HCT116 (cell line): ENCODE measurements at regions not wholly inside any gene's neighbourhood (a gene's known extent, or its start where the extent isn't known, plus 50 kb on each side); places are given as distances from the start of the nearest gene placed in this dataset.

ENCODE experiments used
- ATAC-seq: fragments of 200-7000 bp; cut with Tn5 transposase; 2 replicates; pipeline ENCODE4 v1.9.1; 2020; ENCODE audit warnings: mild to moderate bottlenecking, moderate library complexity
- BruUV-seq: library from RNA; stranded (reverse); fragments of 400-500 nt; replicated peaks from 2 replicates; lab custom pipeline; 2021; lab: Mats Ljungman, UMichigan
- CTCF ChIA-PET: fragments of 300-600 bp; sonication (Branson Sonifier 250); formaldehyde crosslinking; loops from one replicate; lab custom pipeline; 2021; ENCODE audit warnings: antibody characterized with exemption; lab: Charles Lee
- POLR2A ChIA-PET: fragments of 300-600, 350-600 bp; sonication (Branson Sonifier 250); formaldehyde crosslinking; loops from one replicate; lab custom pipeline; 2021; ENCODE audit warnings: antibody characterized with exemption; lab: Charles Lee
- RAD21 ChIA-PET, 2 experiments: fragments of 300-600 bp; sonication (Branson Sonifier 250); formaldehyde crosslinking; loops; one replicate each; lab custom pipeline; 2023; ENCODE audit warnings: low total read pairs in 2 of 2; ENCODE audit not compliant: uncharacterized antibody in 2 of 2, unreplicated experiment in 2 of 2, low non-redundant PET in 1 of 2; lab: Charles Lee
- DNase-seq: peaks from one replicate; pipeline ENCODE4 v3.0.0-alpha.2; 2010; ENCODE audit warnings: low read depth, low spot score
- H2AFZ ChIP-seq: fragments of 200-600 bp; shearing (Covaris generic), sonication (generic); 2 replicates; pipeline ENCODE4 v1.6.1; 2017; ENCODE audit warnings: low read depth, mixed run types, mixed read lengths, antibody characterized with exemption, low read length; ENCODE audit not compliant: poor library complexity, severe bottlenecking
- H3K27ac ChIP-seq: 2 replicates; pipeline ENCODE4 v1.5.1; 2012; ENCODE audit warnings: low read depth, low read length
- H3K27me3 ChIP-seq: fragments of 200-600 bp; sonication (generic); 2 replicates; pipeline ENCODE4 v1.6.1; 2016; ENCODE audit warnings: mixed run types, low read length, mixed read lengths; ENCODE audit not compliant: insufficient read depth
- H3K36me3 ChIP-seq, 2 experiments: fragments of 200-500 bp in 1 of 2; fragments of 200-600 bp in 1 of 2; sonication (Bioruptor generic) in 1 of 2; sonication (generic) in 1 of 2; 2 replicates each; pipeline versions ENCODE4 v1.5.1 to v1.6.1; 2014 to 2016; ENCODE audit warnings: low read length in 2 of 2, inconsistent platforms in 1 of 2, mixed read lengths in 1 of 2, mixed run types in 1 of 2; ENCODE audit not compliant: insufficient read depth in 2 of 2, control insufficient read depth in 1 of 2
- H3K4me1 ChIP-seq, 2 experiments: fragments of 200-600 bp in 1 of 2; sonication (generic) in 1 of 2; 2 replicates each; pipeline versions ENCODE4 v1.5.1 to v1.6.1; 2012 to 2017; ENCODE audit warnings: low read length in 2 of 2, inconsistent platforms in 1 of 2, mild to moderate bottlenecking in 1 of 2, mixed read lengths in 1 of 2, mixed run types in 1 of 2, moderate library complexity in 1 of 2; ENCODE audit not compliant: insufficient read depth in 2 of 2, control insufficient read depth in 1 of 2
- H3K4me2 ChIP-seq: fragments of 200-600 bp; sonication (generic); 2 replicates; pipeline ENCODE4 v1.6.1; 2017; ENCODE audit warnings: mixed run types, low read length, mixed read lengths
- H3K4me3 ChIP-seq, 2 experiments: fragments of 200-600 bp in 1 of 2; sonication (generic) in 1 of 2; replicated peaks in 1 of 2; 2 replicates each; pipeline ENCODE4 v1.5.1; 2011 to 2016; ENCODE audit warnings: low read length in 2 of 2, control low read depth in 1 of 2, low read depth in 1 of 2, mild to moderate bottlenecking in 1 of 2, mixed read lengths in 1 of 2, mixed run types in 1 of 2
- H3K79me2 ChIP-seq: fragments of 200-600 bp; sonication (generic); 2 replicates; pipeline ENCODE4 v1.6.1; 2017; ENCODE audit warnings: mild to moderate bottlenecking, mixed run types, low read length, moderate library complexity, mixed read lengths; ENCODE audit not compliant: insufficient read depth
- H3K9ac ChIP-seq: fragments of 200-600 bp; sonication (generic); 2 replicates; pipeline ENCODE4 v1.6.1; 2016; ENCODE audit warnings: low read length, mixed read lengths
- H3K9me2 ChIP-seq: fragments of 200-600 bp; sonication (generic), shearing (Covaris generic); 2 replicates; pipeline ENCODE4 v1.6.1; 2017; ENCODE audit warnings: mixed run types, mild to moderate bottlenecking, moderate library complexity; ENCODE audit not compliant: insufficient read depth
- H3K9me3 ChIP-seq, 2 experiments: fragments of 200-500 bp in 1 of 2; fragments of 200-600 bp in 1 of 2; sonication (Bioruptor generic) in 1 of 2; sonication (generic) in 1 of 2; 2 replicates each; pipeline ENCODE4 v1.6.1; 2014 to 2017; ENCODE audit warnings: low read length in 2 of 2, mixed read lengths in 2 of 2, inconsistent platforms in 1 of 2, low read depth in 1 of 2, mild to moderate bottlenecking in 1 of 2, mixed run types in 1 of 2, moderate library complexity in 1 of 2; ENCODE audit not compliant: control insufficient read depth in 1 of 2, insufficient read depth in 1 of 2
- H4K20me1 ChIP-seq: fragments of 200-600 bp; sonication (generic), shearing (Covaris generic); 2 replicates; pipeline ENCODE4 v1.6.1; 2017; ENCODE audit warnings: mixed run types, mild to moderate bottlenecking, moderate library complexity; ENCODE audit not compliant: insufficient read depth
- CBX3 ChIP-seq: IDR thresholded peaks from 2 replicates; pipeline ENCODE4 v1.6.1; 2012; ENCODE audit warnings: low read depth
- CEBPB ChIP-seq: IDR thresholded peaks from 2 replicates; pipeline ENCODE4 v1.6.1; 2012; ENCODE audit warnings: low read depth
- EGR1 ChIP-seq: IDR thresholded peaks from 2 replicates; pipeline ENCODE4 v1.6.1; 2012; ENCODE audit warnings: low read depth
- ELF1 ChIP-seq: IDR thresholded peaks from 2 replicates; pipeline ENCODE4 v1.6.1; 2012; ENCODE audit warnings: low read depth, borderline replicate concordance
- EZH2 ChIP-seq: fragments of 200-600 bp; sonication (generic); IDR thresholded peaks from 2 replicates; pipeline ENCODE4 v1.6.1; 2017; ENCODE audit warnings: antibody characterized with exemption, mixed run types
- POLR2A ChIP-seq: IDR thresholded peaks from 2 replicates; pipeline ENCODE4 v1.7.0; 2011; ENCODE audit warnings: borderline replicate concordance; ENCODE audit not compliant: insufficient read depth, insufficient read length; ENCODE audit errors: extremely low read depth
- POLR2AphosphoS5 ChIP-seq: IDR thresholded peaks from 2 replicates; pipeline ENCODE4 v1.6.1; 2011; ENCODE audit warnings: mild to moderate bottlenecking, low read depth, low read length, moderate library complexity
- RAD21 ChIP-seq: IDR thresholded peaks from 2 replicates; pipeline ENCODE4 v1.6.1; 2012; ENCODE audit warnings: low read depth, mild to moderate bottlenecking
- SIN3A ChIP-seq: IDR thresholded peaks from 2 replicates; pipeline ENCODE4 v1.6.1; 2012; ENCODE audit warnings: low read depth
- SRF ChIP-seq: IDR thresholded peaks from 2 replicates; pipeline ENCODE4 v1.6.1; 2012; ENCODE audit warnings: low read depth
- YY1 ChIP-seq: IDR thresholded peaks from 2 replicates; pipeline ENCODE4 v1.6.1; 2011; ENCODE audit warnings: low read length, low read depth, moderate library complexity, mild to moderate bottlenecking; ENCODE audit not compliant: insufficient replicate concordance; ENCODE audit errors: extremely low read depth
- ZFX ChIP-seq: fragments of 450-650 bp; IDR thresholded peaks from 2 replicates; pipeline ENCODE4 v1.6.1; 2017
- ZNF274 ChIP-seq: fragments of 200-500 bp; sonication (Bioruptor generic); IDR thresholded peaks from 2 replicates; pipeline ENCODE4 v1.6.1; 2014; ENCODE audit warnings: mild to moderate bottlenecking, low read depth, low read length, inconsistent platforms
- intact Hi-C: fragments of 100-400 bp; cut with micrococcal nuclease; formaldehyde crosslinking; loops from 2 replicates; pipeline ENCODE4 v1.10.0; 2022
- TF ChIP-seq, protein P1 (sequence below): IDR thresholded peaks from 2 replicates; pipeline ENCODE4 v1.6.1; 2012
- TF ChIP-seq, protein P2 (sequence below): IDR thresholded peaks from 2 replicates; pipeline ENCODE4 v1.6.1; 2012
- TF ChIP-seq, protein P3 (sequence below): IDR thresholded peaks from 2 replicates; pipeline ENCODE4 v1.6.1; 2012; ENCODE audit warnings: low read depth

DNA sequence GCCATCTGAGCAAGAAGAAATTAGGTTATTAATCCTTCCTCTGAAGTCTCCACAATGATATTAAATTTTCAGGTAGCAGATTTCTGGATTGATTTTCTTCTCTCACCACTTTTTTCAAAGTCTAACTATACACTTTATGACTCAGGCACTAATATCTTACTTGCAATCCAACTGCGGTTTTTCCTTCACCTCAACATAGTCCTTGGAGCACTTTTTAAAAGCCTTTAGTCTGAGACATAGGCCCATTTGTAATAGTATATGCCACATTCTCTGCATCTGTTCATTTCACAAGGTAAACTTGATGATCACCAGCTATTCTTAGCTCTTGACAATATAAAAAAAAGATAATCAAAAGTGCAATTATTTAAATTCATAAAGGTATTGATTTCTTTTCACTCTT, 55.9 kb upstream of the EDNRA start:
- no peak for TF ChIP-seq EZH2
- no peak for TF ChIP-seq RAD21
- TF ChIP-seq, protein P1, sequence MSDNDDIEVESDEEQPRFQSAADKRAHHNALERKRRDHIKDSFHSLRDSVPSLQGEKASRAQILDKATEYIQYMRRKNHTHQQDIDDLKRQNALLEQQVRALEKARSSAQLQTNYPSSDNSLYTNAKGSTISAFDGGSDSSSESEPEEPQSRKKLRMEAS: no peak
- no peak for TF ChIP-seq POLR2A
- no peak for TF ChIP-seq ZNF274
- no peak for TF ChIP-seq ZFX
- TF ChIP-seq SRF: no peak
- TF ChIP-seq CEBPB: no peak
- Histone ChIP-seq H4K20me1 (no peaks in the 10 kb centered on the region), H3K4me3 (no peak overlapping the region), H3K4me2 (no peak overlapping the region), H3K4me1 (no peaks in the 10 kb centered on the region), H3K9ac (no peak overlapping the region), H3K79me2 (no peaks in the 10 kb centered on the region), H3K36me3 (no peaks in the 10 kb centered on the region), H2AFZ (no peak overlapping the region), H3K27me3 (no peaks in the 10 kb centered on the region), H3K9me3 (no peaks in the 10 kb centered on the region), H3K9me2 (no peaks in the 10 kb centered on the region), H3K27ac (no peak overlapping the region)
- no TSS peak for BruUV-seq
- intact Hi-C loops: no loop called here
- ChIA-PET CTCF (no interaction called here), POLR2A (no interaction called here), RAD21 (no interaction called here)
- no peak for DNase-seq
- no peak for ATAC-seq

DNA sequence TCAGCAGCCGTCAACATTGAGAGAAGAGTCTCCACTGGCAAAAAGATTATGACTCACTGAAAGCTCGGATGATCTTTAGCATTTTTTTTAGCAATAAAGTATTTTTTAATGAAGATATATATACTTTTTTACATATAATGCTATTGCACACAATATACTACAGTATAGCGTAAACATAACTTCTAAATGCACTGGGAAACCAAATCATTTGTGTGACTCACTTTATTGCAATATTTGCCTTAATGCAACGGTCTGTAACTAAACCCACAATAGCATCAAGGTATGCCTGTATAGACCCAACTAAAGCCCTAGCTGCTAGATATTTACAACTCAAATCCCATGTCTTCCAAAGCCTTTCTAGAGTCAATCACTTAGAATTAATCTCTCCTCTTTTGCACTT, 52.3 kb upstream of the EDNRA start:
- Histone ChIP-seq H3K4me3 (no peak overlapping the region), H2AFZ (no peak overlapping the region), H3K27ac (no peak overlapping the region), H3K9me3 (peaks cover 0 to 1% of the 10 kb centered on the region in 2 experiments; a peak in 1 of 4 replicates), H3K9ac (no peak overlapping the region), H4K20me1 (no peaks in the 10 kb centered on the region), H3K4me2 (no peak overlapping the region), H3K79me2 (no peaks in the 10 kb centered on the region), H3K36me3 (no peaks in the 10 kb centered on the region), H3K9me2 (no peaks in the 10 kb centered on the region), H3K4me1 (no peaks in the 10 kb centered on the region), H3K27me3 (no peaks in the 10 kb centered on the region)
- ChIA-PET RAD21 (no interaction called here), CTCF (no interaction called here), POLR2A (no interaction called here)
- DNase-seq (no peak), ATAC-seq (no peak)
- intact Hi-C loops: no loop called here
- no TSS peak for BruUV-seq
- no peak for TF ChIP-seq CBX3
- TF ChIP-seq YY1: no peak
- no peak for TF ChIP-seq EGR1
- no peak for TF ChIP-seq ZNF274
- no peak for TF ChIP-seq ELF1
- TF ChIP-seq POLR2AphosphoS5: no peak
- TF ChIP-seq, protein P2, sequence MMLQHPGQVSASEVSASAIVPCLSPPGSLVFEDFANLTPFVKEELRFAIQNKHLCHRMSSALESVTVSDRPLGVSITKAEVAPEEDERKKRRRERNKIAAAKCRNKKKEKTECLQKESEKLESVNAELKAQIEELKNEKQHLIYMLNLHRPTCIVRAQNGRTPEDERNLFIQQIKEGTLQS: no peak
- TF ChIP-seq ZFX: no peak
- TF ChIP-seq, protein P3, sequence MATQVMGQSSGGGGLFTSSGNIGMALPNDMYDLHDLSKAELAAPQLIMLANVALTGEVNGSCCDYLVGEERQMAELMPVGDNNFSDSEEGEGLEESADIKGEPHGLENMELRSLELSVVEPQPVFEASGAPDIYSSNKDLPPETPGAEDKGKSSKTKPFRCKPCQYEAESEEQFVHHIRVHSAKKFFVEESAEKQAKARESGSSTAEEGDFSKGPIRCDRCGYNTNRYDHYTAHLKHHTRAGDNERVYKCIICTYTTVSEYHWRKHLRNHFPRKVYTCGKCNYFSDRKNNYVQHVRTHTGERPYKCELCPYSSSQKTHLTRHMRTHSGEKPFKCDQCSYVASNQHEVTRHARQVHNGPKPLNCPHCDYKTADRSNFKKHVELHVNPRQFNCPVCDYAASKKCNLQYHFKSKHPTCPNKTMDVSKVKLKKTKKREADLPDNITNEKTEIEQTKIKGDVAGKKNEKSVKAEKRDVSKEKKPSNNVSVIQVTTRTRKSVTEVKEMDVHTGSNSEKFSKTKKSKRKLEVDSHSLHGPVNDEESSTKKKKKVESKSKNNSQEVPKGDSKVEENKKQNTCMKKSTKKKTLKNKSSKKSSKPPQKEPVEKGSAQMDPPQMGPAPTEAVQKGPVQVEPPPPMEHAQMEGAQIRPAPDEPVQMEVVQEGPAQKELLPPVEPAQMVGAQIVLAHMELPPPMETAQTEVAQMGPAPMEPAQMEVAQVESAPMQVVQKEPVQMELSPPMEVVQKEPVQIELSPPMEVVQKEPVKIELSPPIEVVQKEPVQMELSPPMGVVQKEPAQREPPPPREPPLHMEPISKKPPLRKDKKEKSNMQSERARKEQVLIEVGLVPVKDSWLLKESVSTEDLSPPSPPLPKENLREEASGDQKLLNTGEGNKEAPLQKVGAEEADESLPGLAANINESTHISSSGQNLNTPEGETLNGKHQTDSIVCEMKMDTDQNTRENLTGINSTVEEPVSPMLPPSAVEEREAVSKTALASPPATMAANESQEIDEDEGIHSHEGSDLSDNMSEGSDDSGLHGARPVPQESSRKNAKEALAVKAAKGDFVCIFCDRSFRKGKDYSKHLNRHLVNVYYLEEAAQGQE: no peak
- TF ChIP-seq CEBPB: no peak
- no peak for TF ChIP-seq SIN3A
